ENCODE measurements at regions not wholly inside any gene's neighbourhood (a gene's known extent, or its start where the extent isn't known, plus 50 kb on each side); places are given as distances from the start of the nearest gene placed in this dataset.

GRCh38 chr7:39882148-39882784 is 67.8 kb upstream of the CDK13 start:
- H3K9me3 Mint-ChIP-seq, result peaks cover 30% of the 10 kb centered on the region
- DNase-seq, result no peak
- peaks cover 9% of the 10 kb centered on the region for H3K36me3 Mint-ChIP-seq (ENCODE audit: low read depth)
- H3K4me3 Mint-ChIP-seq, result no peak overlapping the region
- no peak for TF ChIP-seq CTCF (IDR thresholded peaks at IDR 0.05)
- H3K27me3 Mint-ChIP-seq (ENCODE audit: low read depth, poor library complexity), result no peaks in the 10 kb centered on the region
- H3K27ac Mint-ChIP-seq, result peak overlapping the region; percentile 91
- H3K4me1 Mint-ChIP-seq, result peaks cover 36% of the 10 kb centered on the region

- TF ChIP-seq CTCF (IDR thresholded peaks at IDR 0.05), result no peak
- Mint-ChIP-seq H3K4me3 (no peak overlapping the region), H3K27me3 (ENCODE audit: low read depth, poor library complexity) (no peaks in the 10 kb centered on the region), H3K4me1 (peaks cover 36% of the 10 kb centered on the region), H3K36me3 (ENCODE audit: low read depth) (peaks cover 9% of the 10 kb centered on the region), H3K27ac (peak overlapping the region; percentile 75), H3K9me3 (peaks cover 30% of the 10 kb centered on the region)
- no peak for DNase-seq
Observed at GRCh38 chr7:39883812-39884390, 66.2 kb upstream of the CDK13 start.

- no peak for DNase-seq
- no peak overlapping the region for H3K4me3 Mint-ChIP-seq
- H3K27ac Mint-ChIP-seq, result no peak overlapping the region
- H3K4me1 Mint-ChIP-seq, result peaks cover 12% of the 10 kb centered on the region
- no peaks in the 10 kb centered on the region for H3K36me3 Mint-ChIP-seq (ENCODE audit: low read depth)
- peaks cover 6% of the 10 kb centered on the region for H3K27me3 Mint-ChIP-seq (ENCODE audit: low read depth, poor library complexity)
- H3K9me3 Mint-ChIP-seq, result peaks cover 5% of the 10 kb centered on the region
- TF ChIP-seq CTCF (IDR thresholded peaks at IDR 0.05), result no peak
Observed at GRCh38 chr7:39888171-39888853, 61.7 kb upstream of the CDK13 start.

GRCh38 chr7:39890411-39890810 is 59.6 kb upstream of the CDK13 start:
- TF ChIP-seq CTCF (IDR thresholded peaks at IDR 0.05), result no peak
- Mint-ChIP-seq H3K27me3 (ENCODE audit: low read depth, poor library complexity) (peaks cover 13% of the 10 kb centered on the region), H3K4me1 (no peaks in the 10 kb centered on the region), H3K27ac (no peak overlapping the region), H3K4me3 (no peak overlapping the region), H3K36me3 (ENCODE audit: low read depth) (no peaks in the 10 kb centered on the region), H3K9me3 (no peaks in the 10 kb centered on the region)
- no peak for DNase-seq

GRCh38 chr7:39891894-39892293 is 58.2 kb upstream of the CDK13 start:
- Mint-ChIP-seq H3K4me3 (no peak overlapping the region), H3K27ac (no peak overlapping the region), H3K27me3 (ENCODE audit: low read depth, poor library complexity) (peaks cover 13% of the 10 kb centered on the region), H3K9me3 (no peaks in the 10 kb centered on the region), H3K4me1 (no peaks in the 10 kb centered on the region), H3K36me3 (ENCODE audit: low read depth) (no peaks in the 10 kb centered on the region)
- no peak for TF ChIP-seq CTCF (IDR thresholded peaks at IDR 0.05)
- no peak for DNase-seq

Data from nephron progenitor cell (in vitro differentiated cells).